ENCODE measurements at regions not wholly inside any gene's neighbourhood (a gene's known extent, or its start where the extent isn't known, plus 50 kb on each side); places are given as distances from the start of the nearest gene placed in this dataset.

DNA sequence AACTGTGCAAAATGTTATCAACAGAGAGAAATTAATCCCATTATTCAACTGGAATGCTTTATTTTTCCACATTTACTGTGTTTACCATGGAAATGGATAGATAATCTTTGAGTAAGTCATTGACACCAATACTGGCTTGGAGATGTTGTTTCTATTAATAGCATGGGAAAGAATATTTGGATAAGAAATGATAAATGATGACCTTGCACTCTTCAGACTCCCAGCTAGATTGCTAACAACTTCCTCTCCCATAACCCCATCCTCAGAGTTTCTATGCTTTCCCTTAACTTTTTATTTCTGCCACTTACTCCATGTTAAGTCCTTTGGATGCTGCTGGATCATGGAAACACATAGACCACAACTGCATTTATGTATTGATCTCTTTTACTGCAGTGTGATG is 182.5 kb downstream of the FNDC1 start:
- TF ChIP-seq, protein P1, sequence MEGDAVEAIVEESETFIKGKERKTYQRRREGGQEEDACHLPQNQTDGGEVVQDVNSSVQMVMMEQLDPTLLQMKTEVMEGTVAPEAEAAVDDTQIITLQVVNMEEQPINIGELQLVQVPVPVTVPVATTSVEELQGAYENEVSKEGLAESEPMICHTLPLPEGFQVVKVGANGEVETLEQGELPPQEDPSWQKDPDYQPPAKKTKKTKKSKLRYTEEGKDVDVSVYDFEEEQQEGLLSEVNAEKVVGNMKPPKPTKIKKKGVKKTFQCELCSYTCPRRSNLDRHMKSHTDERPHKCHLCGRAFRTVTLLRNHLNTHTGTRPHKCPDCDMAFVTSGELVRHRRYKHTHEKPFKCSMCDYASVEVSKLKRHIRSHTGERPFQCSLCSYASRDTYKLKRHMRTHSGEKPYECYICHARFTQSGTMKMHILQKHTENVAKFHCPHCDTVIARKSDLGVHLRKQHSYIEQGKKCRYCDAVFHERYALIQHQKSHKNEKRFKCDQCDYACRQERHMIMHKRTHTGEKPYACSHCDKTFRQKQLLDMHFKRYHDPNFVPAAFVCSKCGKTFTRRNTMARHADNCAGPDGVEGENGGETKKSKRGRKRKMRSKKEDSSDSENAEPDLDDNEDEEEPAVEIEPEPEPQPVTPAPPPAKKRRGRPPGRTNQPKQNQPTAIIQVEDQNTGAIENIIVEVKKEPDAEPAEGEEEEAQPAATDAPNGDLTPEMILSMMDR (IDR thresholded peaks at IDR 0.05; ENCODE audit: low read depth, low read length, poor library complexity, severe bottlenecking): no peak
- TF ChIP-seq EZH2phosphoT487 (IDR thresholded peaks at IDR 0.05; ENCODE audit: borderline replicate concordance, low read length): no peak
